Astrocyte (in vitro differentiated cells and primary cell): ENCODE measurements at regions not wholly inside any gene's neighbourhood (a gene's known extent, or its start where the extent isn't known, plus 50 kb on each side); places are given as distances from the start of the nearest gene placed in this dataset.

ENCODE experiments used
- CTCF ChIP-seq: IDR thresholded peaks from 2 replicates; pipeline ENCODE4 v1.5.1; 2011; ENCODE audit warnings: low read depth, mild to moderate bottlenecking, inconsistent platforms, low read length, moderate library complexity; ENCODE audit not compliant: insufficient read depth
- EZH2 ChIP-seq: IDR thresholded peaks from 2 replicates; pipeline ENCODE4 v1.6.1; 2012; ENCODE audit warnings: mild to moderate bottlenecking, low read length, inconsistent platforms; ENCODE audit not compliant: insufficient read depth

GRCh38 chr10:60473557-60473956, 83.9 kb upstream of the ANK3 start:
- no peak for TF ChIP-seq CTCF
- no peak for TF ChIP-seq EZH2
